Common myeloid progenitor, CD34-positive (primary cell): ENCODE measurements at regions not wholly inside any gene's neighbourhood (a gene's known extent, or its start where the extent isn't known, plus 50 kb on each side); places are given as distances from the start of the nearest gene placed in this dataset.

Experiments
- CTCF ChIA-PET: fragments of 350-600 bp; sonication (Branson Sonifier 250); formaldehyde crosslinking; loops from one replicate; lab custom pipeline; 2021; ENCODE audit warnings: antibody characterized with exemption; lab: Charles Lee
- POLR2A ChIA-PET: fragments of 350-600 bp; sonication (Branson Sonifier 250); formaldehyde crosslinking; loops from one replicate; lab custom pipeline; 2021; ENCODE audit warnings: antibody characterized with exemption; lab: Charles Lee
- DNase-seq, 3 donors: peaks; one replicate each; pipeline versions ENCODE4 v3.0.0 to v3.0.0-alpha.2; 2013
- H3K27ac ChIP-seq, 2 experiments: 1 replicate in 1 of 2; 2 replicates in 1 of 2; pipeline ENCODE4 v1.7.0; 2013; ENCODE audit warnings: inconsistent platforms in 2 of 2, low read length in 2 of 2, mild to moderate bottlenecking in 2 of 2, low read depth in 1 of 2, moderate library complexity in 1 of 2; ENCODE audit not compliant: severe bottlenecking in 2 of 2, insufficient read depth in 1 of 2, poor library complexity in 1 of 2
- H3K27me3 ChIP-seq, 5 experiments: replicated peaks in 2 of 5; 1 replicate in 3 of 5; 2 replicates in 2 of 5; pipeline versions ENCODE4 v1.6.1 to v1.7.0; 2013; ENCODE audit warnings: low read length in 4 of 5, mild to moderate bottlenecking in 2 of 5, moderate library complexity in 2 of 5, inconsistent platforms in 1 of 5; ENCODE audit not compliant: insufficient read depth in 5 of 5, control insufficient read depth in 4 of 5
- H3K36me3 ChIP-seq, 4 experiments: 1 replicate in 2 of 4; 2 replicates in 2 of 4; pipeline versions ENCODE4 v1.6.1 to v1.7.0; 2013; ENCODE audit warnings: low read length in 3 of 4, control low read depth in 1 of 4, mild to moderate bottlenecking in 1 of 4; ENCODE audit not compliant: control insufficient read depth in 4 of 4, insufficient read depth in 4 of 4
- H3K4me1 ChIP-seq, 4 experiments: 1 replicate in 3 of 4; 2 replicates in 1 of 4; pipeline versions ENCODE4 v1.6.1 to v1.7.1; 2013; ENCODE audit warnings: low read length in 3 of 4, mild to moderate bottlenecking in 3 of 4, control low read depth in 1 of 4, inconsistent platforms in 1 of 4, moderate library complexity in 1 of 4; ENCODE audit not compliant: control insufficient read depth in 4 of 4, insufficient read depth in 4 of 4; ENCODE audit errors: control extremely low read depth in 1 of 4
- H3K4me3 ChIP-seq, 7 experiments: 1 replicate in 4 of 7; 2 replicates in 3 of 7; pipeline versions ENCODE4 v1.5.1 to v1.7.0; 2013; ENCODE audit warnings: mild to moderate bottlenecking in 7 of 7, low read length in 6 of 7, moderate library complexity in 6 of 7, inconsistent platforms in 2 of 7, low read depth in 2 of 7, control low read depth in 1 of 7; ENCODE audit not compliant: insufficient read depth in 4 of 7, control insufficient read depth in 1 of 7; ENCODE audit errors: extremely low read depth in 1 of 7
- H3K9me3 ChIP-seq, 5 experiments: 1 replicate in 4 of 5; 2 replicates in 1 of 5; pipeline versions ENCODE4 v1.6.1 to v1.7.1; 2013; ENCODE audit warnings: low read length in 4 of 5, mild to moderate bottlenecking in 2 of 5, inconsistent platforms in 1 of 5, low read depth in 1 of 5, moderate library complexity in 1 of 5; ENCODE audit not compliant: control insufficient read depth in 4 of 5, insufficient read depth in 2 of 5; ENCODE audit errors: control extremely low read depth in 1 of 5
- WGBS: methylation state at CpG from one replicate; pipeline ENCODE4 v1.1.5; 2013; ENCODE audit not compliant: insufficient coverage; 5-methylcytosine and 5-hydroxymethylcytosine counted together

DNA sequence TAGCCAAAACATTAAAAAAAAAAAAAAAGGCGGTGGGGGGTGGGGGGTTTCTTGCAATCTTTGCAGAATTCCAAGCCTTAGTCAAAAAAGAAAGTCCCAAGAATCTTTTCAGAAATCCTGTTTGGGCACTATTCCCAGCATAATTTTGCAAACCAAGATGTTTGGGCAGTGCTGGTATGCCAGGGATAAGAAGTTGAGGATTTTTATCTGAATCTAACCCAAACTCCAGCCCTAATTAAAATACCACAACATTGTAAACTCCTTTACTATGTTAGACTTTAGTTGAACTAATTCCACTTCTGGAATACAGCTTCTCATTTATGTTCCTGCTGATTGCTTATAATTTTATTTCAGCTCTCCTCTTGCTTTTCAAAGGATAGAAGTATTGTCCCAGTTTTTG is 504.1 kb upstream of the ADGRL2 start:
- ChIA-PET POLR2A (no interaction called here), CTCF (interaction anchor here (1.1 kb wide), 1 partner anchor 9 kb away, joined by 4 read pairs; no protein-coding TSS in a partner anchor)
- H3K27ac ChIP-seq: no peak overlapping the region
- H3K36me3 ChIP-seq: no peaks in the 10 kb centered on the region
- WGBS: no CpG with 5 or more reads among the region's 1 CpG
- H3K4me3 ChIP-seq: no peak overlapping the region
- peaks cover 0 to 1% (median 0%) of the 10 kb centered on the region in 5 experiments for H3K9me3 ChIP-seq
- no peak for DNase-seq
- no peaks in the 10 kb centered on the region for H3K4me1 ChIP-seq
- H3K27me3 ChIP-seq: no peaks in the 10 kb centered on the region

DNA sequence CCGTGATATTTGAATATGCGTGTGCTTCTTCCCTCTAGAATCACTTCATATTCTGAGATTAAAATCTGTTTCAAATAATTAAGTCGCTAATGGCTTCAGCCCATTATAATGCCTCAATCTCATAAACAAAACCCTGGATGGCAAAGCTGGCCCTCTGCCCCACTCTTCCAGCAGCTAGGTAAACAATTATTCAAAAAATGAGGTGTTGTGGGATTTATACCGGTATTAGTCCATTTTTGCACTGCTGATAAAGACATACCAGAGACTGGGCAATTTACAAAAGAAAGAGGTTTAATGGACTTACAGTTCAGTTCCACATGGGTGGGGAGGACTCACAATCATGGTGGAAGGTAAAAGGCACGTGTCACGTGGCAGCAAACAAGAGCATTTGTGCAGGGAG is 510.4 kb upstream of the ADGRL2 start:
- H3K9me3 ChIP-seq: no peaks in the 10 kb centered on the region
- no peak for DNase-seq
- H3K36me3 ChIP-seq: no peaks in the 10 kb centered on the region
- 100% methylated on average over 1 of the region's 6 CpGs for WGBS
- H3K4me3 ChIP-seq: no peak overlapping the region
- CTCF ChIA-PET: interaction anchor here (1.2 kb wide), 1 partner anchor 15 kb away, joined by 4 read pairs; no protein-coding TSS in a partner anchor
- no peak overlapping the region for H3K27ac ChIP-seq
- H3K27me3 ChIP-seq: no peaks in the 10 kb centered on the region
- H3K4me1 ChIP-seq: no peaks in the 10 kb centered on the region
- POLR2A ChIA-PET: no interaction called here

DNA sequence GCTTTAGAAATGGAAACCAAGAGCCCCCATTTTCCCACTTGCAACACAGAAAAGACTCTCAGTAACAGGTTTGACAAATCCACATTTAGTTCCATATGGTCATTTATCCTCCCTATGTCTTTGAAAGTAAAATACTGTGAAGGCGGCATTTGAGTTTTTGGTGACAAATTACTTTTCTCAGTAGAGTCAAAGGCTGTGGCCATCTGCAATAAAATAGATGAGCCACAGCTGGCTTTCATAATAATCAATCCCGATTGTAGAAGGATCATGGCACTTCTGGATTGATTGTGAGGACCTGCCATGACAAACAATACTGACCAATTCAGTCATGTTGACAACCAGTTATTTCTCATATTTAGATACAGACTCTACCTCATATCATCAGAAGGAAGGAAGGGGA is 512.0 kb upstream of the ADGRL2 start:
- no peaks in the 10 kb centered on the region for H3K36me3 ChIP-seq
- POLR2A ChIA-PET: no interaction called here
- no peaks in the 10 kb centered on the region for H3K27me3 ChIP-seq
- CTCF ChIA-PET: no interaction called here
- no peak overlapping the region for H3K27ac ChIP-seq
- H3K4me3 ChIP-seq: no peak overlapping the region
- no peaks in the 10 kb centered on the region for H3K9me3 ChIP-seq
- no peak for DNase-seq
- WGBS: 100% methylated on average over 1 of the region's 2 CpGs
- H3K4me1 ChIP-seq: no peaks in the 10 kb centered on the region

DNA sequence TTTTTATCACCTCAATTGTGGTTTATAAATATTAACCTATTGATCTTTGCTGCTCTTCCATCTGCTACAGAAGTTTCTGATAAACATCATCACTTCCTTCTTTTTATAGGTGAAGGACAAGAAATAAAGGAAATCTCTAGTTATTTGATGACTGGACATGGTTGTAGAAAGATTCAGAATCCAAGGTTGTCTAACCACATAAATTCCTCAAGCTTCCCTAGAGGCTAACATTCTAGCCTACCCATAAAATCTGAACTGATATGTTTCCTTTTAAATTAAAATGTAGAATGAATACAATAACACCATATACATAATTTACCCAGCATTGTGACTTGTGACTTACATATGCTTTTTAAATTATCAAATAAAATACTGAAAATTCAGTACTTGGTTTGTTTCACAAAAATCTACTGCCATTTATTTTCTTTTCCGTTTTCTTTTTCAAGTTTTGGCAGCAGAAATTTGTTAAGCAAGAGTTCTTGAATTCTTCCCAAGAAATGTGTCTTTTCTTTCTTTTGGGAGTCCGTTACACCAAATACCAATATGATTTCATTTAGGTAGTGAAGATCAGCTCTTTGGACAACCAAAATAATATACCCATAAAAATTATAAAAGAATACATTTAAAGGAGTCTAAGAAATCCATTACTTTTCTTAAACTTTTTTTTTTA is 513.2 kb upstream of the ADGRL2 start:
- CTCF ChIA-PET: no interaction called here
- DNase-seq: no peak
- Histone ChIP-seq H3K27me3 (no peaks in the 10 kb centered on the region), H3K27ac (no peak overlapping the region), H3K4me3 (no peak overlapping the region), H3K36me3 (no peaks in the 10 kb centered on the region), H3K9me3 (no peaks in the 10 kb centered on the region), H3K4me1 (no peaks in the 10 kb centered on the region)
- POLR2A ChIA-PET: no interaction called here
- no CpG with 5 or more reads among the region's 2 CpGs for WGBS

DNA sequence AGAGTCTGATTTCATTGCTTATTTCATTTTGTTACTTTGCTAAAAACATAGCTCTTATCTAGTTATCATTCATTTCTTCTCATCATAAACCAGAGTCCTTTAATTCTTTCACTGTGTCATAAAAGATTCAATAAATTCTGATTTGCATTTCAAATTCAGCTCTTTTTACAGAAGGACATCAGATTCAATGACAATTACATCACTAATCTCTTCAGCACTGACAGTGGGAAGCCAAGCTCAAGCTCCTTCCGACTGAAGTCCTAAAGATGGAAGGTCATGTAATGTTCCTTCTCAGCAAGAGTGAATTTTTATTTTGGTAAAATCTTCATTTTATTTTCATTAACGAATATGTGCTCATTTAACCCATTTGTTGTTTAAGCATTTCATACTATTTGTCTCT is 530.7 kb upstream of the ADGRL2 start:
- WGBS: no CpG with 5 or more reads among the region's 2 CpGs
- Histone ChIP-seq H3K27ac (no peak overlapping the region), H3K9me3 (no peaks in the 10 kb centered on the region), H3K27me3 (no peaks in the 10 kb centered on the region), H3K4me1 (peaks cover 0 to 8% (median 6%) of the 10 kb centered on the region in 4 experiments), H3K4me3 (no peak overlapping the region), H3K36me3 (no peaks in the 10 kb centered on the region)
- no peak for DNase-seq
- POLR2A ChIA-PET: no interaction called here
- CTCF ChIA-PET: no interaction called here

DNA sequence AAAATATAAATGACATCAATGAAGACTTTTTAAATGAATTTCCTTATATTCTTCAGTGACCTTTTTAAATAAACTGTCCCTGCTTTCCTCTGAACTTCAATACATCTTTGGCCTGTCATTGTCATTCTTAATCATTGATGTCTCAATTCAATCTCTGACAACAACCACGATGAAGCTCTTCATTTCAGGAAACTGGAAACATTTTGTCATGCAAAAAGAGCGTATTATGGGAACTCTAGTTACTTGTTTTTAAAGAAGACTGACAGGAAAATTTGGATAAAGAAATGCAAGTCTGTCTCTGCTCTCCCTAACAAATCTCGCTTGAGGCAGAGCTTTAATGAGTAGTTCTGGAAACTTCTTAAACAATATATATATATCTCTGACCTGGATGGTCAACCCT is 535.8 kb upstream of the ADGRL2 start:
- Histone ChIP-seq H3K27me3 (no peaks in the 10 kb centered on the region), H3K9me3 (no peaks in the 10 kb centered on the region), H3K4me1 (peaks cover 0 to 8% (median 6%) of the 10 kb centered on the region in 4 experiments), H3K4me3 (no peak overlapping the region), H3K27ac (no peak overlapping the region), H3K36me3 (no peaks in the 10 kb centered on the region)
- CTCF ChIA-PET: no interaction called here
- WGBS: 17% methylated on average over 1 of the region's 3 CpGs
- DNase-seq: no peak
- POLR2A ChIA-PET: no interaction called here

DNA sequence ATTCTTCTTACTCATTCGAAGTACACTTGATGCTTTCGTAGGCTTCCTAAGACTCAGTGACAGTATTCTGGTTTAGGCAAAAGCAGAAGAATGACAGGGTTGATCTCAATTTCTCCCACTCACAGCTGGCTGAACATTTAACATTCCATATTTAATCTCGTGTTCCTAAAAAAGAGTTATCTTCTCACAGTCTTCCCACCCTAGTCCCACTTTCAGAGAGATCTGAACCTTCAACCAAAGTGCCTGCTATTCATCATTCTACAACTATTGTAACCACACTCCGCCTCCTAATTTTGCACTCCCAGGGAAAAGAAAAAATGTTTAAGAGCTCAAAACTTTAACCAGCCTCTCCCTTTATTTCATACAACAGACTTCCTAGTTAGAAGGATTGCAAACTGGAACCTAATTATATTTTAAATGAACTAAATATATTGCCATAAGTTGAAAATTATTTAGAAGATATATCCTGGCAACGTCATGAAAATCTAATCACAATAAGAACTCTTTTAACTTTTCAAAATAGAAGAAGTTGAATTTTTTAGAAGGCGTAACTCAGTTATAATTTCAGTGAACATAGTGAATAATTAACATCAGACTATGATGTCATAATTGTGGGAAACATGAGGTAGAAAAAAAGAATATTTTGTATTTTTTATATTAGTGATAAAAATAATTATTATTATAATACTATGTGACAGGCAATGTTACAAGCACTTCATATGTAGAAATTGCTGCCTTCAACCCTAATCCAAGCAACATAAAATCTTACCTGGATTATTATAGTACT is 540.9 kb upstream of the ADGRL2 start:
- ChIA-PET CTCF (no interaction called here), POLR2A (no interaction called here)
- no peak for DNase-seq
- Histone ChIP-seq H3K27ac (no peak overlapping the region), H3K36me3 (no peaks in the 10 kb centered on the region), H3K4me1 (no peaks in the 10 kb centered on the region), H3K27me3 (no peaks in the 10 kb centered on the region), H3K4me3 (no peak overlapping the region), H3K9me3 (no peaks in the 10 kb centered on the region)
- WGBS: 100% methylated on average over 4 of the region's 6 CpGs
